ENCODE measurements at regions not wholly inside any gene's neighbourhood (a gene's known extent, or its start where the extent isn't known, plus 50 kb on each side); places are given as distances from the start of the nearest gene placed in this dataset.

DNA sequence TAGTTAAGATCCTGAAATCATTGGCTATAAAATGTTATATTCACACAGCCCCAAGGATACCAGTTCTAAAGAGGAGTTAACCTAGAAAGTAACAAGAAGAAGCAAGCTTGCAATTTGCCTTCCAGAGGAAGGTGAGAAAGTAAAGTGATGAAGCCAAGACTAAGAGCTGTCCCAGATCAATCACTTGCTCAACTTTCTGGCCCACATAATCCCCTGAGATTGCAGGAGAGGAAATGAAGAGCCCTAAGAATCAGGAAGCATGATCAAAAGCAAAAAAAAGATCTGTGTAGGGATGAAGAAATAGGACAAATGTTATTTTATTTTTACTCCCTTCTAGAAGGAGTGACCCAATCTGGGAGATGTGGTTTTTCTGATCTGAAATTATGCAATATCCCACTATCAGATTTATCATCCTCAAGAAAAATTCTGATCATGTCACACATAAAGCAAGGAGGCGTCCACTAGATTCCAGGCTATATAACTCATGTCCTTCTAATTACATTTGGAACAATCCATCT lies 180.3 kb upstream of the GUCY1A2 start:
- H3K27me3 Mint-ChIP-seq (ENCODE audit: low read depth), result no peaks in the 10 kb centered on the region

DNA sequence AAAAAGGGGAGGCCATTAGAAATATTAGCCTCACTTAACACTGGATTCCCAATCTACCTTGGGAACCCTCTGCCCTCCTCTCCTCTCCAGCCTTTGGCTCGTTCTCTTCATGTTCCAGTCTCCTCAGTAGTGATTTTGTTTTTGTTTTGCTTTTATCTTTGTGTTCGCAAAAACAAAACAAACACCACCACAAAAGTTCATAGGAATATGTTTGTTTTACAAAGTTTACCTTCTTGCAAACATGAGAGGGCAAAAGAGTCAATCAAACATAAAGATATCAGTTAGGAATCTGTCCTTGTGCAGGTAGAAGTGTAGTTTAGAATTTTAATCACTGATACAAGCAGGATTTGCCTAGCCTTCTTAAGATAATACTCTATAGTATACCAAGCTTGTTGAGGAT lies 179.7 kb upstream of the GUCY1A2 start:
- Mint-ChIP-seq H3K27ac (no peak overlapping the region), H3K4me3 (no peak overlapping the region), H3K9me3 (peaks cover 16% of the 10 kb centered on the region), H3K4me1 (peaks cover 9% of the 10 kb centered on the region), H3K27me3 (ENCODE audit: low read depth) (no peaks in the 10 kb centered on the region), H3K36me3 (no peaks in the 10 kb centered on the region)
- no peak for DNase-seq (ENCODE audit: low spot score in 2 of 2, unreplicated experiment in 2 of 2)
- TF ChIP-seq, protein P1, sequence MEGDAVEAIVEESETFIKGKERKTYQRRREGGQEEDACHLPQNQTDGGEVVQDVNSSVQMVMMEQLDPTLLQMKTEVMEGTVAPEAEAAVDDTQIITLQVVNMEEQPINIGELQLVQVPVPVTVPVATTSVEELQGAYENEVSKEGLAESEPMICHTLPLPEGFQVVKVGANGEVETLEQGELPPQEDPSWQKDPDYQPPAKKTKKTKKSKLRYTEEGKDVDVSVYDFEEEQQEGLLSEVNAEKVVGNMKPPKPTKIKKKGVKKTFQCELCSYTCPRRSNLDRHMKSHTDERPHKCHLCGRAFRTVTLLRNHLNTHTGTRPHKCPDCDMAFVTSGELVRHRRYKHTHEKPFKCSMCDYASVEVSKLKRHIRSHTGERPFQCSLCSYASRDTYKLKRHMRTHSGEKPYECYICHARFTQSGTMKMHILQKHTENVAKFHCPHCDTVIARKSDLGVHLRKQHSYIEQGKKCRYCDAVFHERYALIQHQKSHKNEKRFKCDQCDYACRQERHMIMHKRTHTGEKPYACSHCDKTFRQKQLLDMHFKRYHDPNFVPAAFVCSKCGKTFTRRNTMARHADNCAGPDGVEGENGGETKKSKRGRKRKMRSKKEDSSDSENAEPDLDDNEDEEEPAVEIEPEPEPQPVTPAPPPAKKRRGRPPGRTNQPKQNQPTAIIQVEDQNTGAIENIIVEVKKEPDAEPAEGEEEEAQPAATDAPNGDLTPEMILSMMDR (IDR thresholded peaks at IDR 0.05; ENCODE audit: unreplicated experiment), result no peak

More for the DNA sequence above, 180.3 kb upstream of the GUCY1A2 start:
- Mint-ChIP-seq H3K27ac (no peak overlapping the region), H3K36me3 (no peaks in the 10 kb centered on the region), H3K9me3 (peaks cover 10% of the 10 kb centered on the region), H3K4me1 (peaks cover 9% of the 10 kb centered on the region), H3K4me3 (no peak overlapping the region)
- TF ChIP-seq, protein P1 (IDR thresholded peaks at IDR 0.05; ENCODE audit: unreplicated experiment), result no peak
- DNase-seq (ENCODE audit: low spot score in 2 of 2, unreplicated experiment in 2 of 2), result no peak

DNA sequence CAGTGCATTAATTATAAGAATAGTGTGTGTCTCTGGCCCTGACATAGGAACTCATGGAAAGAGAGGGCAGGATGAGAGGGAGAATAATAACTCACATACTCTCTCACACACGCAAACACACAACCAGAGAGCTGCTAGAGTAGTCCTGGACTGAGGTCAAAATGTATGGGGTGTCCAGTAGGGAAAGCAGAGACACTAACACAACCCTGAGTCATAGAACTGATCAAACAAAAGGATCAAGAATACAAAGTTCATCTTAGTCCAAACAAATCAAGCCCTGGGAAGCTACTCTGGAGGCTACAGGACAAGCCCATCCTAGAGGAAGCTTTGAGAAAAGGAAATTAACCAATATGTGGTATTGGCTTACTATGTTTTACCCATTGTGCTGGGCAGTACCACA lies 178.5 kb upstream of the GUCY1A2 start:
- H3K27me3 Mint-ChIP-seq (ENCODE audit: low read depth), result no peaks in the 10 kb centered on the region
- H3K36me3 Mint-ChIP-seq, result peaks cover 4% of the 10 kb centered on the region
- peaks cover 1% of the 10 kb centered on the region for H3K4me1 Mint-ChIP-seq
- no peak overlapping the region for H3K4me3 Mint-ChIP-seq
- peaks cover 25% of the 10 kb centered on the region for H3K9me3 Mint-ChIP-seq
- DNase-seq (ENCODE audit: low spot score in 2 of 2, unreplicated experiment in 2 of 2), result no peak
- TF ChIP-seq, protein P1 (IDR thresholded peaks at IDR 0.05; ENCODE audit: unreplicated experiment), result no peak
- H3K27ac Mint-ChIP-seq, result no peak overlapping the region

DNA sequence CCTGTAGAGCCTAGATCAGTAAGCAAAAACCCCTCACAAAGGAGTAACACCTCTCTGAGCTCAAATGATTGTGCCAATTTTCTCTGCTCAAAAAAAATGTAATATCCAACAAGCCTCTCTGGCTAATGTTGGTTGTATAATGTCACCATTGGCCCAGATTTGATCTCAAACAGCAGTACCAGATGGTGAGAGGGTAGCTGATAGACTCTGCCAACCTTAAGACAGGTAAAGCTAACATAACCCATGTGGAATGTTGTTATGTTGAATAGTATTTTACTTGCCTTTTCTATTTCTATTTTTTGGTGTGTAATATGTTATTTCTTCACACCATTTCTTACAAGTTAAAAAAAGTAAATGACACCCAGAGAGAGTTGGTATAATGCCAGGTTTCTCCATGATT lies 166.7 kb upstream of the GUCY1A2 start:
- TF ChIP-seq, protein P1 (IDR thresholded peaks at IDR 0.05; ENCODE audit: unreplicated experiment), result no peak
- no peaks in the 10 kb centered on the region for H3K36me3 Mint-ChIP-seq
- no peaks in the 10 kb centered on the region for H3K9me3 Mint-ChIP-seq
- H3K27me3 Mint-ChIP-seq (ENCODE audit: low read depth), result no peaks in the 10 kb centered on the region
- DNase-seq (ENCODE audit: low spot score in 2 of 2, unreplicated experiment in 2 of 2), result no peak
- no peak overlapping the region for H3K4me3 Mint-ChIP-seq
- H3K27ac Mint-ChIP-seq, result no peak overlapping the region
- no peaks in the 10 kb centered on the region for H3K4me1 Mint-ChIP-seq

DNA sequence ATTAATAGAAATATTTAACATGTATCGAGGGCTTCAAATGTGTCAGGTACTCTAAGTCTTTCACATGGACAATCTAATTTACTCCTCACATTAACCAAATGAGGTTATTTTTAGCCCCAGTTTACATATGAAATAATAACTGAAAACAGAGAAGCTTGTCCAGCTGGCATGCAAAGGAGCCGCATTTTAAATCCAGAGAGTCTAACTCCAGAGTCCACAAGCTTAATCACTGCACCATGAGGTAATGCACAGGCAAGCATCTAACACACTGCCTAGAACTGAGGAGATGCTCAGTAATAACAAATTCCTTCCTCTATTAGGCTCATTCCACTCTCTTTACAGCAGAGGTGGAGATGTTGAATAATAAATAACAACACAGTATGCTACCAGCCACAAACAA lies 165.7 kb upstream of the GUCY1A2 start:
- Mint-ChIP-seq H3K36me3 (no peaks in the 10 kb centered on the region), H3K27me3 (ENCODE audit: low read depth) (no peaks in the 10 kb centered on the region), H3K4me1 (no peaks in the 10 kb centered on the region), H3K4me3 (no peak overlapping the region), H3K27ac (no peak overlapping the region), H3K9me3 (no peaks in the 10 kb centered on the region)
- TF ChIP-seq, protein P1 (IDR thresholded peaks at IDR 0.05; ENCODE audit: unreplicated experiment), result no peak
- DNase-seq (ENCODE audit: low spot score in 2 of 2, unreplicated experiment in 2 of 2), result no peak

DNA sequence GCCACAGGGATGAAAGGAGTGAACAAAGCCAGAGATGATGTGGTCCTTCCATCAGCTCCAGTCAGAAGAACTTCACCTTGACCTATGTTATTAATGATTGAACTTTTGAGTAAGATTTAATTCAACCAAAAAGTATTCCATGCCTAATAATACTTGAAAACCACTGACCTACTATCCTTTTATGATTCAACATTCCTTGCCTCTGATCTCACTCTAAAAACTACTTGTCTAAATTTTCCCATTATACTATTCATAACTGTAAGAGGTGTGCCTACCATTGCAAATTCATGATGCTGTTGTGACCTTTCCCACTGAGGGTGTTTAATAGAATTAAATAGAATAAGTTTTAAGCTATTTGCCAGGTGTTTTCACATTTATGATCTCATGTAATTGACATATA lies 164.7 kb upstream of the GUCY1A2 start:
- TF ChIP-seq, protein P1 (IDR thresholded peaks at IDR 0.05; ENCODE audit: unreplicated experiment), result no peak
- H3K4me3 Mint-ChIP-seq, result no peak overlapping the region
- H3K4me1 Mint-ChIP-seq, result no peaks in the 10 kb centered on the region
- DNase-seq (ENCODE audit: low spot score in 2 of 2, unreplicated experiment in 2 of 2), result no peak
- H3K27ac Mint-ChIP-seq, result no peak overlapping the region
- no peaks in the 10 kb centered on the region for H3K27me3 Mint-ChIP-seq (ENCODE audit: low read depth)
- H3K9me3 Mint-ChIP-seq, result no peaks in the 10 kb centered on the region
- no peaks in the 10 kb centered on the region for H3K36me3 Mint-ChIP-seq

Measured in mesothelial cell of epicardium (in vitro differentiated cells).